DND-41 (cell line): ENCODE measurements at regions not wholly inside any gene's neighbourhood (a gene's known extent, or its start where the extent isn't known, plus 50 kb on each side); places are given as distances from the start of the nearest gene placed in this dataset.

ENCODE experiments used
- EZH2 ChIP-seq: IDR thresholded peaks from 3 replicates; pipeline ENCODE4 v1.6.1; 2012; ENCODE audit warnings: borderline replicate concordance, low read depth, mild to moderate bottlenecking, moderate library complexity, low read length, inconsistent platforms; ENCODE audit not compliant: severe bottlenecking
- TF ChIP-seq, protein P1 (sequence below): IDR thresholded peaks from 2 replicates; pipeline ENCODE4 v1.5.1; 2012; ENCODE audit warnings: borderline replicate concordance, low read length, moderate library complexity, mild to moderate bottlenecking; ENCODE audit not compliant: poor library complexity, severe bottlenecking; ENCODE audit errors: extremely low read depth

DNA sequence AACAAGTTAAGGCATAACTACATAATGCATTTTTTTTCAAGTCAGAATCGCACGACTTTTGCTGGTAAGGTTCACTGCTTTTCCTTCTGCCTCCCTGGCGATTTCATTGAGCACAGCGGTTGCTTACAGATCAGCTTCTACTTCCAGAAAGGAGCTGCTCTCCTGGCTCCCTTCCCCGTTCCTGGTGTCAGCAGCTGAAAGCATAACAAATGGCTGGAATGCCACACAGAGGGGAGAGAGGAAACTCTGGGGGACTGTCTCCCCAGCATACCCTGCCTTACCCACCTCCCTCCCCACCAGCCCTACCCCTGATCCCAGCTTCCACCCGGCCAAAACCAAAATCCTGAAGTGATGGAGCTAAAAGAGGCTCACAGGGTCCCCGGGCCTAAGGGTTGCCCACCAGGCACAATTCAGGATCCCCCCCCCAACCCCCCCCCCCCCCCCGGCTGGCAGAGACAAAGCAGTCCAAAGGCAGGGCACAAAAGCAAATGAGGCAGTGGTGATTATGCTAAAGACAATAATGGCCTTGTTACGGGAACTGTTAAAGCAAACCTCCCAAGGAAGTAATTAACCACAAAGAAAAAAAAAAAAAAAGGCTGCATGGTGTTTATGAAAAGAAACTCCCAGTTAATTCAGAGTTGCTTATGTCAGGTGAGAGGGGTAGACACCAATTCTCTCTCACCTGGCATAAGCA is 126.1 kb upstream of the WWC1 start:
- TF ChIP-seq, protein P1, sequence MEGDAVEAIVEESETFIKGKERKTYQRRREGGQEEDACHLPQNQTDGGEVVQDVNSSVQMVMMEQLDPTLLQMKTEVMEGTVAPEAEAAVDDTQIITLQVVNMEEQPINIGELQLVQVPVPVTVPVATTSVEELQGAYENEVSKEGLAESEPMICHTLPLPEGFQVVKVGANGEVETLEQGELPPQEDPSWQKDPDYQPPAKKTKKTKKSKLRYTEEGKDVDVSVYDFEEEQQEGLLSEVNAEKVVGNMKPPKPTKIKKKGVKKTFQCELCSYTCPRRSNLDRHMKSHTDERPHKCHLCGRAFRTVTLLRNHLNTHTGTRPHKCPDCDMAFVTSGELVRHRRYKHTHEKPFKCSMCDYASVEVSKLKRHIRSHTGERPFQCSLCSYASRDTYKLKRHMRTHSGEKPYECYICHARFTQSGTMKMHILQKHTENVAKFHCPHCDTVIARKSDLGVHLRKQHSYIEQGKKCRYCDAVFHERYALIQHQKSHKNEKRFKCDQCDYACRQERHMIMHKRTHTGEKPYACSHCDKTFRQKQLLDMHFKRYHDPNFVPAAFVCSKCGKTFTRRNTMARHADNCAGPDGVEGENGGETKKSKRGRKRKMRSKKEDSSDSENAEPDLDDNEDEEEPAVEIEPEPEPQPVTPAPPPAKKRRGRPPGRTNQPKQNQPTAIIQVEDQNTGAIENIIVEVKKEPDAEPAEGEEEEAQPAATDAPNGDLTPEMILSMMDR, result no peak
- TF ChIP-seq EZH2, result no peak
